MM.1S (cell line): ENCODE measurements at regions not wholly inside any gene's neighbourhood (a gene's known extent, or its start where the extent isn't known, plus 50 kb on each side); places are given as distances from the start of the nearest gene placed in this dataset.

ENCODE experiments used
- CTCF ChIP-seq: fragments of 300-600 bp; sonication (generic); IDR thresholded peaks from 2 replicates; pipeline ENCODE4 v1.5.1; 2016; ENCODE audit warnings: antibody characterized with exemption, low read length, mixed read lengths
- EZH2 ChIP-seq: fragments of 300-600 bp; sonication (generic); optimal IDR thresholded peaks from 2 replicates; pipeline ENCODE3; 2017; ENCODE audit warnings: low read depth, mild to moderate bottlenecking, antibody characterized with exemption, low read length, mixed read lengths

DNA sequence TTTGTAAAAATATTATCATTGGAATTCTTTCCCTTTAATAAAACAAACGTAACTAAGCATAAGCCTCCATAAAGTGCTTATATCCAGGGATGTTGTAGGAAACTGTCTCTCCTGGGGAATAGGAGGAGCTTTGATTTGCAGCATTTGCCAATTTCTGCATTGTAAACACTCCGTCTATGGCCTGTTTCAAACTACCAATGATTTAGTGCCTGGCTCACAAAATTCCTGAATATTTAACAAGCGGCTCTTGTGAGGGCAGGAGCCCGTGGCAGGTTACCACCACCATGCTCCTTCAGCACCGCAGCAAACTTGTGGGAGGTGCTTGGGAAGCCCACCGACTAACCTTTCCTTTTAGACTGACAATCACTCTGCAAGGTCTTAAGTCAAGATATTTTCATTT lies 520.3 kb downstream of the SOX11 start:
- TF ChIP-seq CTCF: no peak
- TF ChIP-seq EZH2: no peak
